NCI-H128 (cell line): ENCODE measurements at regions not wholly inside any gene's neighbourhood (a gene's known extent, or its start where the extent isn't known, plus 50 kb on each side); places are given as distances from the start of the nearest gene placed in this dataset.
"Not testable (repeated sequence)": the region's sequence is repeated elsewhere in the genome, so short reads cannot be mapped to it uniquely, and the experiment has no call there.

Experiments
- DNase-seq: peaks from one replicate; lab custom pipeline; 2025; ENCODE audit not compliant: unreplicated experiment; lab: John Stamatoyannopoulos, UW

- DNase-seq, result no peak
Observed at GRCh38 chr14:34104489-34105397, 153.9 kb upstream of the EGLN3 start.

- no peak for DNase-seq
Observed at GRCh38 chr14:34103176-34103575, 152.3 kb upstream of the EGLN3 start.

DNA sequence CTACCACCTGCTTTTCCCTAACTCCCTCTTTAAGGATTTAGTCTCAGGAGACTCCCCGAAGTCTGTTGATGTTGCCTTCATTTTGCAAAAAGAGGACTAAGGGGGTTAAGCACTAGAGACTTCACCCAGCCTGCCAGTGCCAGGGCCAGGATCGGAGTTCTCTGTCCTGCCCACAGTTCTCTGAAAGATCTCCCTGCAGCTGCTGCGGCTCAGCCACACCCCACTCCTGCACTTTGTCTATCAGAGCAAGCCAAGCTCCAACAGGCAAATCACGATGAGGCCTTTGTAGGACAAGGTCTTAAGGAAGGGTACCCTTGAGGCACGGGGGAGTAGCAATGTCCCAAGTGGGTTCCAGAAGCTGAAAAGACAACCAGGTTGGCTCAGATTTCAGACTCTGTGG is 148.8 kb upstream of the EGLN3 start:
- no peak for DNase-seq

- DNase-seq, result no peak
Observed at GRCh38 chr14:34098985-34099349, 148.1 kb upstream of the EGLN3 start.

GRCh38 chr14:34098045-34098984 is 147.4 kb upstream of the EGLN3 start:
- no peak for DNase-seq

GRCh38 chr14:34097644-34098043 is 146.8 kb upstream of the EGLN3 start:
- no peak for DNase-seq

DNA sequence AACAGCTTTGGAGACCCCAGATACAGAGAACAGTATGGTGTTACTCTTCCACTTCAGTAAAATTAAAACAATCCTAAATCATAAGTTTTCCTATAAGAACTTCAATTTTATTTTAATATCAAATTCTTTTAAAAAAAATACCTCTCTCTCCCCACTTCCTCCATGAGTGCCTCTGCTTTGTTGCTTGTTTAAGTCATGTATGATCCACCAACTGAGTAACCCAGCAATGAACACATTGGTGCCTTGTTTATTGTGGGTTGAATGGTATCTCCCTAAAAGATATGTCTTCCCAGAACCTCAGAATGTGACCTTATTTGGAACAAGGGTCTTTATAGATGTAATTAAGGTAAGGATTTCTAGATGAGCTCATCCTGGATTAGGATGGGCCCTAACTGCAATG is 143.5 kb upstream of the EGLN3 start:
- DNase-seq, result no peak

- no peak for DNase-seq
Observed at GRCh38 chr14:34093883-34094282, 143.0 kb upstream of the EGLN3 start.

GRCh38 chr14:34090451-34090850 is 139.6 kb upstream of the EGLN3 start:
- no peak for DNase-seq

DNA sequence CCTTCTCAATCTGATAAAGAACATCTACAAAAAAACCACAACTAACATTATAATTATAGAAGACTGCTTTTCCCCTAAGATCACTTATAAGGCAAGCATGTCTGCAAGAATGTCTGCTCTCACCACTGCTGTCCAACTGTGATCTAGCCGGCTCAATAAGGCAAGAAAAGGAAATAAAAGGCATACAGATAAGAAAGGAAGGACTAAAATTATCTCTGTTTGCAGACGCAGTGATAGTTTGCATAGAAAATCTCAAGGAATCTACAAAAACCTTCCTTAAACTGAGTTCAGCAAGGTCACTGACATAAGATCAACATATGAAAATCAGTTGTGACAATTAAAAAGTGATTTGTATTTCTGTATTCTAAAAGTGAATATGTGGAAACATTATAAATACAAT is 138.0 kb upstream of the EGLN3 start:
- no peak for DNase-seq

- no peak for DNase-seq
Observed at GRCh38 chr14:34087571-34087970, 136.7 kb upstream of the EGLN3 start.

- no peak for DNase-seq
Observed at GRCh38 chr14:34086223-34086757, 135.4 kb upstream of the EGLN3 start.

GRCh38 chr14:34085695-34086094 is 134.8 kb upstream of the EGLN3 start:
- DNase-seq, result no peak

DNA sequence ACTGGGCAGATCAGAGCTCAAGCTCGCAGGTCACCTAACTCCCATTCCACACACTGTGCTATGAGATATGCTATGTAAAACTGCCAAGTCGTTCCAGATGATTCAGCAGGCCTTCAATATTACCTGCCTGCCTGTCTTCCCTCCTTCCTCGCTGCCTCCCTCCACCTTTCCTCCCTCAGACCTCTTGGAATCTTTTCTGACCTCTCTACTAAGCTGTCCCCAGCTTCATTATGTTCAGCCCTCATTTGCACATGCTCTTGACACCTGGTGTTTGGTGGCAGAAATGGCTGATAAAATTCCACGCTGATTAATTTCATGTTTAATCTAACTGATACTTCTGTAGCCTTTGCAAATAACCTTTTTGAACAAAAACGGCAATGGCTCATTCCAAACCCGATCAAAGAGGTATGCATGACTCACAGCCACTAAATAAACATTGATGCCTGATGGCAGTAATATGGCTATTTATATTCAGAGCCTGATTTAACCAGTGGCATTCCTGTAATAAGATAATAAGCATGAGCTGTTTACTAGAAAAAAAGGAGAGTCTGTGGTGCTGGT is 130.8 kb upstream of the EGLN3 start:
- DNase-seq, result no peak

DNA sequence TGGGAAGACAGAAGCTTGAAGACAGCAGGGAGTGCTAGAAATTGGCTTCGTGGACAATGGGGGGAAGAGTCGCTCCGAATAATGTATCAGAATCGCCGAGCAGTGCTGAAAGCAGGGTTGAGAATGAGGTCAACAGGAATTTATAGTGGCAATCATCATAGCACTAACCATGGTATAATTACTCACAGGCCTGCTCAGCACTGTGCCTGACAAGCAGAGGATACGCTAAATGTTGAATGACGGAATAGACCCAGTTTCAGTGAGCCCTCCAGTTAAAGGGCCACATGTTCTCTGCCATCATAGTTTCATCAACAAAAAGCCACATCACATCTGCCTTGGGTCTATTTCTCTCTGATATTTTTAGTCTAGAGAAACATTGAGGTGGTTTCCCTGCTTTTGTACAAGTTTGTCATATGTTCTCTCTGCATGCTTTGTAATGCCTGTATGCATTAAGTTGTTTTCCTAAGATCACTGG is 130.3 kb upstream of the EGLN3 start:
- no peak for DNase-seq

DNA sequence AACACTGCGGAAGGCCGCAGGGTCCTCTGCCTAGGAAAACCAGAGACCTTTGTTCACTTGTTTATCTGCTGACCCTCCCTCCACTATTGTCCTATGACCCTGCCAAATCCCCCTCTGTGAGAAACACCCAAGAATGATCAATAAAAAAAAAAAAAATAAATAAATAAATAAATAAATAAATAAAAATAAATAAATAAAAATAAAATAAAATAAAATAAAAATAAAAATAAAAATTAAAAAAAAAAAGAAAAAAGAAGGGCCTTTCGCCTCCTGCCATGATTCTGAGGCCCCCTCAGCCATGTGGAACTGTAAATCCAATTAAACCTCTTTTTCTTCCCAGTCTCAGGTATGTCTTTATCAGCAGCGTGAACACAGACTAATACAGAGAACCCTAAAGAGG is 128.8 kb upstream of the EGLN3 start:
- not testable (repeated sequence) for DNase-seq

DNA sequence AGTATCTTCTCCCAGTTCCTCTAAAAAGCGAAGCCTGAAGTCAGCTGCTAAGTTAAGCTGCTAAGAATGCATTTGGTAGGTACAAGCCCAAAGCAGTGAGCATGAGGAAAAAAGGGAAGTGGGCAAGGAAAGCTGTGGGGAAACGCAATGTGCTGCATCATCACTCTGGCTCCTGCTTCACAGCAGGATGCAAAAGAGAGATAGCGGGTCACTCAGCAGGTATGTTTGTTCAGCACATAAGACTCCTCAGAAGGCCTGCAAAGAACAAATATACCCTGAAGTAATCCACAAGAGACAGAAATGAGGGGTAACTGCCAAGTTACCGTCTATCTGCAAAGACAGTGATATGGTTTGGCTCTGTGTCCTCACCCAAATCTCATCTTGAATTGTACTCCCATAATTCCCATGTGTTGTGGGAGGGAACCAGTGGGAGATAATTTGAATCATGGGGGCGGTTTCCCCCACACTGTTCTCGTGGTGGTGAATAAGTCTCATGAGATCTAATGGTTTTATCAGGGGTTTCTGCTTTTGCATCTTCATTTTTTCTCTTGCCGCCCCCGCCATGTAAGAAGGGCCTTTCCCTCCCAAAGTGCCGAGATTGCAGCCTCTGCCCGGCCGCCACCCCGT is 127.4 kb upstream of the EGLN3 start:
- no peak for DNase-seq

GRCh38 chr14:34075826-34076225 is 125.0 kb upstream of the EGLN3 start:
- DNase-seq, result no peak

DNA sequence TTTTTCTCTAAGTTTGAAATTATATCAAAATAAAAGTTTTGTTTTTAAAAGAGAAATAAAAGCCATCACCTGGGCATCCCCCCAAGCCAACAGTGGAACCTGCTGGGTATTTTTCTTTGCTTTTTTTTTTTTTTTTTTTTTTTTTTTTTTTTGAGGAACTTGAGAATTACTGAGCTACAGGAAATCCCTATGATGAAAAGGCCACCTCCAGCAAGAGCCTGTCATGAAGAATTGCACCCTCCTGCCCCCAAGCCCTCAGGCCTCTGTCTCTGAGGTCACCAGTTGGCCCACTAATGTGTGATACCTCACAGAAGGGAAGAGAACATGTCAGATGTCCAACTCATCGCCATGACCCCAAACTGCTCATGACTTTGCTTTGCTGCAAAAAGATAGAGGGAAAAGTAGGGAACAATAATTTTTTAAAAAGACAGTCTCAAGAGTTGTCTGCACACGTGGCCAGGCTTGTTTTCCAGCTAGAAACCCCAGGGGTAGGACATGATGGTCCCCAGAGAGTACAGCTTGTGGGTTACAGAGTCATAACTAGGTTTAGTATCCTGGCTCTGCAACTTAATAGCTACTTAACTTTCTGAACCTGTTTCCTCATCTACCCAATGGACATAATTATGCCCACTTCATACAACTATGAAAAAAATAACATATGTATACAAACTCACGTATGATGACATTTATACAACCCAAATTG is 124.3 kb upstream of the EGLN3 start:
- no peak for DNase-seq

- DNase-seq, result no peak
Observed at GRCh38 chr14:34072921-34073320, 122.0 kb upstream of the EGLN3 start.
